SK-N-SH (cell line): ENCODE measurements at regions not wholly inside any gene's neighbourhood (a gene's known extent, or its start where the extent isn't known, plus 50 kb on each side); places are given as distances from the start of the nearest gene placed in this dataset.

Experiments
- EP300 ChIP-seq, 2 experiments: IDR thresholded peaks; 2 replicates each; pipeline versions ENCODE4 v1.4.0 to v1.6.1; 2012; ENCODE audit warnings: borderline replicate concordance in 1 of 2, low read depth in 1 of 2, low read length in 1 of 2
- POLR2AphosphoS5 ChIP-seq: IDR thresholded peaks from 2 replicates; pipeline ENCODE4 v1.6.1; 2012; ENCODE audit warnings: low read depth, low read length
- TAF1 ChIP-seq: IDR thresholded peaks from 2 replicates; pipeline ENCODE4 v1.6.1; 2012; ENCODE audit warnings: low read depth, mild to moderate bottlenecking, low read length, moderate library complexity, borderline replicate concordance
- TF ChIP-seq, protein P1 (sequence below): fragments of 200-600 bp; sonication (generic); IDR thresholded peaks from 2 replicates; pipeline ENCODE4 v1.6.1; 2017; ENCODE audit warnings: antibody characterized with exemption, mild to moderate bottlenecking, moderate library complexity

DNA sequence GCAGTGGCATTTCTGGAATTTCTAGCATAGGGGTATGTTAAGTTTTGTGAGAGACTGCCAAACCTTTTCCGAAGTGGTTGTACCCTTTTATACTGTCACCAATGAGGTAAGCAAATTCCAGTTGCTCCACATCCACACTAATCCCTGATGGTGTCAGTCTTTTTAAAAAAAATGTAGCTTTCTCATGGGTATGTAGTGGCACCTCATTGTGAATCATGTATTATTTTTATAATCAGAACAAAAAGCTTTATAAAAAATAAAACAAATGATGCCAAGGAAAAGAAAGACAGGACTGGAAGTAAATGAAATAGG is 93.4 kb upstream of the CLINT1 start:
- TF ChIP-seq, protein P1, sequence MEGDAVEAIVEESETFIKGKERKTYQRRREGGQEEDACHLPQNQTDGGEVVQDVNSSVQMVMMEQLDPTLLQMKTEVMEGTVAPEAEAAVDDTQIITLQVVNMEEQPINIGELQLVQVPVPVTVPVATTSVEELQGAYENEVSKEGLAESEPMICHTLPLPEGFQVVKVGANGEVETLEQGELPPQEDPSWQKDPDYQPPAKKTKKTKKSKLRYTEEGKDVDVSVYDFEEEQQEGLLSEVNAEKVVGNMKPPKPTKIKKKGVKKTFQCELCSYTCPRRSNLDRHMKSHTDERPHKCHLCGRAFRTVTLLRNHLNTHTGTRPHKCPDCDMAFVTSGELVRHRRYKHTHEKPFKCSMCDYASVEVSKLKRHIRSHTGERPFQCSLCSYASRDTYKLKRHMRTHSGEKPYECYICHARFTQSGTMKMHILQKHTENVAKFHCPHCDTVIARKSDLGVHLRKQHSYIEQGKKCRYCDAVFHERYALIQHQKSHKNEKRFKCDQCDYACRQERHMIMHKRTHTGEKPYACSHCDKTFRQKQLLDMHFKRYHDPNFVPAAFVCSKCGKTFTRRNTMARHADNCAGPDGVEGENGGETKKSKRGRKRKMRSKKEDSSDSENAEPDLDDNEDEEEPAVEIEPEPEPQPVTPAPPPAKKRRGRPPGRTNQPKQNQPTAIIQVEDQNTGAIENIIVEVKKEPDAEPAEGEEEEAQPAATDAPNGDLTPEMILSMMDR = no peak
- TF ChIP-seq TAF1 (no peak), POLR2AphosphoS5 (no peak), EP300 (IDR thresholded peaks at IDR 0.05; ENCODE audit: borderline replicate concordance in 1 of 2, low read depth in 1 of 2, low read length in 1 of 2) (no peak)
